ENCODE measurements at regions not wholly inside any gene's neighbourhood (a gene's known extent, or its start where the extent isn't known, plus 50 kb on each side); places are given as distances from the start of the nearest gene placed in this dataset.

DNA sequence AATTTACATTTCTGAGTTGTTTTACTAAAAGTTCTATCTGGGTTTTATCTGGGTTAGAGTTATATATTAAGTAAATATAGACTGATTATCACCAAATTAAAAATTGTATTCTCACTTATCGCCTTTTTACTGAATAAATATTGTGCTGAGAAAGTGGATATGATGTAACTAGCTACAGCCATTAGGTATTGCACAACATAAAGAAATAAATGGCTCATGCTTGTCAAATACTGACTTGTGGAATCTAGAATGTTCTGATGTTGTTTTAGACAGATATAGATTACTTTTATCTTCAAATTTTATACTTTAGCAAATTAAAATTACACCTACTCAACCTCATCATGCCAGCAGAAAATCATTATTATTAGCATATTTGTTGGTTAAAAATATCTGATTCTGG lies 1277.1 kb upstream of the MIR17HG start:
- no peak for DNase-seq (ENCODE audit: low read depth)

- no peak for DNase-seq (ENCODE audit: low read depth)
Observed at GRCh38 chr13:90070837-90071525, 1276.5 kb upstream of the MIR17HG start.

- DNase-seq (ENCODE audit: low read depth) = no peak
Observed at GRCh38 chr13:90084684-90085290, 1262.7 kb upstream of the MIR17HG start.

DNA sequence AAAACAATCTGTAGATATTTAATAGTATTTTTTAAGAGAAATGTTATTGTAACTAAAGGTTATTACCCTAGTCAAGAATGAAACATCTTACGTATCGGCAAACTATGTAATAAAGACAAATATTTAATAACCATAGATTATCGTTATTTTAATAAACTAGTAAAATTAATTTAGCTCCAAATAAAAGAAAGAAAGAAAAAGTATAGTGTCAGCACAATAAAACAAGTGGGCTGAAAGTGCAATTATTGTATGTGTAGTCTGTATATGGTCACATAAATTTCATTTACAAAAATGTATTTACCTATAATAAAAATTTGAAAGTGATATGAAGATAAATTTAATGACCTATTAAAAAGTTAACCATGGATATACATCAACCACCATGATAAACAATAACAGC lies 1258.4 kb upstream of the MIR17HG start:
- no peak for DNase-seq (ENCODE audit: low read depth)

DNA sequence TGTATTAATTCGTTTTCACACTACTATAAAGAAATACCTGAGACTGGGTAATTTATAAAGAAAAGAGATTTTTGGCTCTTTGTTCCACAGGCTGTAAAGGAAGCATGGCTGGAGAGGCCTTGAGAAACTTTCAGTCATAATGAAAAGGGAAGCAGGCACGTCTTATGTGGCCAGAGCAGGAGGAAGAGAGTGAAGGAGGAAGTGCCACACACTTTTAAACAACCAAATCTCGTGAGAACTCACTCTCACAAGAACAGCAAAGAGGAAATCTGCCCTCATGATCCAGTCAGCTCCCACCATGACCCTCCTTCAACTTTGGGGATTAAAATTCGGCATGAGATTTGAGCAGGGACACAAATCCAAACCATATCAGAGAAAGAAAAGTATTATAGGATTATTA lies 1255.9 kb upstream of the MIR17HG start:
- no peak for DNase-seq (ENCODE audit: low read depth)

GRCh38 chr13:90094357-90094756 lies 1253.1 kb upstream of the MIR17HG start:
- no peak for DNase-seq (ENCODE audit: low read depth)

GRCh38 chr13:90098577-90098976 lies 1248.9 kb upstream of the MIR17HG start:
- no peak for DNase-seq (ENCODE audit: low read depth)

DNA sequence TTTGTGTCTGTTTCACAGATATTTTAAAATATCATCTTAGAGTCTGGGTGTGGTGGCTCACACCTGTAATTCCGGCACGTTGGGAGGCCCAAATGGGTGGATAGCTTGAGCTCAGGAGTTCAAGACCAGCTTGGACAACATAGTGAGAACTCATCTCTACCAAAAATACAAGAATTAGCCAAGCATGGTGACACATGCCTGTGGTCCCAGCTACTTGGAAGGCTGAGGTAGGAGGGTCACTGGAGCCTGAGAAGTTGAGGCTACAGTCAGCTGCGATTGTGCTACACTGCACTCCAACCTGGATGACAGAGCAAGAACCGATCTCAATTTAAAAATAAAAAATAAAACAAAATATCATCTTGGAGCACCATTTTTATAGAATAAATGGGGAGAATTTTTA lies 1247.6 kb upstream of the MIR17HG start:
- DNase-seq (ENCODE audit: low read depth) = no peak

GRCh38 chr13:90103099-90103784 lies 1244.2 kb upstream of the MIR17HG start:
- no peak for DNase-seq (ENCODE audit: low read depth)

- DNase-seq (ENCODE audit: low read depth) = no peak
Observed at GRCh38 chr13:90104764-90105163, 1242.7 kb upstream of the MIR17HG start.

- DNase-seq (ENCODE audit: low read depth) = no peak
Observed at GRCh38 chr13:90105276-90105675, 1242.2 kb upstream of the MIR17HG start.

- no peak for DNase-seq (ENCODE audit: low read depth)
Observed at GRCh38 chr13:90105849-90106496, 1241.5 kb upstream of the MIR17HG start.

- DNase-seq (ENCODE audit: low read depth) = no peak
Observed at GRCh38 chr13:90107661-90108060, 1239.8 kb upstream of the MIR17HG start.

- no peak for DNase-seq (ENCODE audit: low read depth)
Observed at GRCh38 chr13:90108547-90108946, 1238.9 kb upstream of the MIR17HG start.

DNA sequence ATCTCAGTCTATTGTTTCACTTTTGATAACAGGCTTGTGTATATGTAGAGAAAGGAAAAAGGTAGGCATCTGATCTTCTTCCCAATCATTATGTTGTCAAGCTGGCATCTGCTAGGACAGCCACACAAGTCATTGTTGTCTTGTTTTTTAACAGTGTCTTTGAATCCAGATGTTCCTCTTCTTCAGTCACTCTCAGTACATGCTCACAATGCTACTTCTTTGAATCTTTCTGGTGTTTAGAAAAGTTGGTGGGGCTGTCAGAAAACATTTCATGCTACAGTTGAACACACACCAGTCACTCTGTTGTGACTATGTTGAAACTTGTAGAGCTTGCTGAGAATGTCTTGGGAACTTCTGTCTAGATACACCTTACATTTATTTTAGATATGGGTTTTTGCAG lies 1231.4 kb upstream of the MIR17HG start:
- DNase-seq (ENCODE audit: low read depth) = no peak

GRCh38 chr13:90118467-90119071 lies 1228.9 kb upstream of the MIR17HG start:
- DNase-seq (ENCODE audit: low read depth) = no peak

GRCh38 chr13:90120026-90120425 lies 1227.5 kb upstream of the MIR17HG start:
- DNase-seq (ENCODE audit: low read depth) = no peak

GRCh38 chr13:90121784-90122183 lies 1225.7 kb upstream of the MIR17HG start:
- no peak for DNase-seq (ENCODE audit: low read depth)

DNA sequence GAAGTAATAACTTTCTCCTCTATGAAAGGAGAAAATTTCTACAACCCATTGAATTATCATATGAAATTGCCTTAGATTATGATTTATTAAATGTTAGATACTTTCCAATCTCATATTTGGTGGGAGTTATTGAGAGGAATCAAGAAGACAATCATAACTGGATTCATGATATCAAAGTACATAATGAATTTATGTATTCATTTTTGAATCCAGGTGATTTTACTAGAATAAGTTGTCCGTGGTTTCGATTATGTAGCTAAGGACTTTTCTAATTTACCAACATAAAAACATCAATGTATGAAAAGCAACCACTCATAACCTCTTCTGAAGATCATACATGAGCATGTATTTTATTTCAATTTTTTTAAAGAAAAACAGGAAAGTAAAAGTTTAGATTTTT lies 1225.0 kb upstream of the MIR17HG start:
- no peak for DNase-seq (ENCODE audit: low read depth)

- DNase-seq (ENCODE audit: low read depth) = no peak
Observed at GRCh38 chr13:90135558-90135957, 1211.9 kb upstream of the MIR17HG start.

DNA sequence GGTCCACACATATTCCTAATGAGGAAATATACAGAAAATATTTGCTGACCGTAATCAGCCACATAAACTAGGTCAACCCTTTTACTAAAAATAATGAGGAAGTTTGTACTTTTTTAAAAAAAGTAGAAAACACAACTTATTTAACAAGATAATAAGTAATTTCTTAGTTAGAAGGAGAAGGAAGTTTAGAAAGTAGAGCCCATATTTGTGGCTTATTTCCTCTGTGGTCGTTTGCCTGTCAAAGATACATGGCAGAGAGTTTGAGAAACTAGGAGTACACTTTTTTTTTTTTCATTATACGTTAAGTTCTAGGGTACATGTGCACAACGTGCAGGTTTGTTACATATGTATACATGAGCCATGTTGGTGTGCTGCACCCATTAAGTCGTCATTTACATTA lies 1205.2 kb upstream of the MIR17HG start:
- no peak for DNase-seq (ENCODE audit: low read depth)

DNA sequence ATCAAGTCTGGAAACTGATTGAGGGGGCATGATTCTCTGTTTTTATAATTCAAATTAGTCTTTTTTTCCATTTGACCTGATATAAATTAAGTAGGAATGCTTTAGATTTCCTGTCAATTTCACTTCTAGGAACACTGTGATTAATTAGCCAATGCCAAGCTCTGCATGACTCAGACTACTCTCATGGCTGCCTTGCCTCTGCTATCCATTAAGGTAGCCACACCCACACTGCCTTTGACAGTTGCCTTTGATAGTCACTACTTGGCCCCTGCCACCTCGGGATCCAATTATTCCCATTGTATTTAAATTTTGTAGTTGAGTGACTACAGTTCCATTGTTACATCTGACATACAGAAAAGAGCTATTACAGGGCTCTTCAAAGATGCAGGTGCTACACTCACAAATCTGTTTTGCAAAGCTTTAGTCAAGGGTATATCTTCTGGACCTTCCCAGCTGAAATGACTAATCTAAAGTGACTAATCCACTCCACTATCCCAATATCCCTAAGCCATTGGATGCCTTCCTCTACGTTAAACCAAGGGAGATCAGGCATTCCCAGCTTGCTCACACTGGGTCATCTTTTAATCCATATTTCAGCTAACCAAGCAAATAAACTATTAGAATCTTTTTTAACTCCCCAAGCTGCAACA lies 1193.1 kb upstream of the MIR17HG start:
- DNase-seq (ENCODE audit: low read depth) = no peak

Data from stimulated activated CD4-positive, alpha-beta T cell treated with anti-CD3 and anti-CD28 coated beads, Interleukin-2, amount 100 ng/mL, for 4 hours (primary cell).